ENCODE measurements at regions not wholly inside any gene's neighbourhood (a gene's known extent, or its start where the extent isn't known, plus 50 kb on each side); places are given as distances from the start of the nearest gene placed in this dataset.

- in situ Hi-C loops (cut with HindIII; ENCODE audit: low sequenced_read_pairs): no loop called here
Observed at GRCh38 chr7:25863005-25863728, 288.8 kb upstream of the NFE2L3 start.

GRCh38 chr7:25863729-25864110, 288.3 kb upstream of the NFE2L3 start:
- in situ Hi-C loops (cut with HindIII; ENCODE audit: low sequenced_read_pairs): no loop called here

DNA sequence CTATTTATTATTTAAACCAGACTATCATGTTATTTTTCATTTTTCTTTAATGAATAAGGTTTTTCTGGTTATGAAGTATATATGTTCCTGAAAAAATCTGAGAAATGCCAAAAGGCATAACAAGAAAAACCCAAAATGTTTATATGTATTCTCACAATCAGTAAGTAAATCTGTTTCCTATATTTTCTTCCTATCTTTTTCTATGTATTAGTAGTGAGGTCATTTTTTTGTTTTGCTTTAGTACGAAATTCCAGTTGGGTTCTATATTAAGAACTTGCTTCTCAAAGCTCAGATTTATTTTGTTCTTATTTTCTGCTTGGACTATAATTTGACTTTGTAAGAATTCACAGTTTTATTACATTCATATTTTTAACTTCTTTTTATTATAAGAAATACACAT, 287.5 kb upstream of the NFE2L3 start:
- in situ Hi-C loops (cut with HindIII; ENCODE audit: low sequenced_read_pairs): no loop called here

DNA sequence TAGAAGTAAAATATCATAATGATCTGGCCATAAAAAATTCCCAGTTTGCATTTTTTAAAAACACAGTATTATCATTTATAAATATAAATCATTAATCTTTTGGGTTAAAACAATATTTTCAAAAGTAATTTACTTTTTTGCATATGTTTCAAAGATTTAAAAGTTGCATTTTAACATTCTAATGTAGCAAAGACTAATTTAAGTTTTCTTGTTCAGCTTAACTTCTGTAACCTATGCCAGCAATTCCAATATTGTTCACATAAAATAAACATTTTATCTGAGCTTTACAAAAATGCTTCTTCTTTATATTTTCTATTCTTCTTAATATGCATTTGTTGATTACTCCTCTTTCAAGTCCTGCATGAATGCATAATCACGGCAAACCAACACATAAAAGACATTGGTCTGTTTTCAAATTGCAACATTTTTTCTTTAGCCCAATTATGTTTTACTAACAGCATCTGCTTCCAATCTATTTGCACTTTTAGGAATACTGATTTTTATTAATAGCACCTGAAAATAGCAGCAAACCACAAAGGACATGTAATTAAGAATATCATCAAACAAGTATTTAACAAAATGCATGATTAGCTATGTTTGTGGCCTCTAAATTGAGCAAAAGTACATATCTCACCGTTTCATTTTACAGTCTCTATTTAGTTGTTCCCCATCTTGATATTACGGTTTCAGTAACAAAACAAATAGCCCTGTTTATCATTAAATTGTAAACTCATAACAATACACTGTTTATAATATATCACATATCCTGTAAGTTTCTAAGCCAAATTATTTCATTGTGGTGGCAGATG, 286.9 kb upstream of the NFE2L3 start:
- in situ Hi-C loops (cut with HindIII; ENCODE audit: low sequenced_read_pairs): no loop called here

DNA sequence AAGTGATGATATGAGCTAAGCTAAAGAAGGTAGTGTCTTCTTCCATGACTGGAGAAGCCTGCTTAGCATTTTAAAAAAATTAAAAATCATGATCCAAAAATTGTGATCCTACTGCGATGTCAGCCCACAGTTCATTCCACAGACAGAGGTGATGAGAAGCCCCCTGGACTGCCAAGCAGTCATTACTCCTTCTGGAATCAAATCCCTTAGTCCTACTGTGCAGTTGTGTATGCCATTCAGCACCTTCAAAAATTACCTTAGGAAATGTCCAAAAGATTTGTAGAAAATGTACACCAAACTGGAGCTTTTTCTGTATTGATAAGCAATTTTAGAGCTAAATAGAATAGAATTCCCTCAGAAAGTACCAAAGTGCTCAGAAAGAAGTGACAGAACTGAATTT, 283.5 kb upstream of the NFE2L3 start:
- in situ Hi-C loops (cut with HindIII; ENCODE audit: low sequenced_read_pairs): no loop called here

DNA sequence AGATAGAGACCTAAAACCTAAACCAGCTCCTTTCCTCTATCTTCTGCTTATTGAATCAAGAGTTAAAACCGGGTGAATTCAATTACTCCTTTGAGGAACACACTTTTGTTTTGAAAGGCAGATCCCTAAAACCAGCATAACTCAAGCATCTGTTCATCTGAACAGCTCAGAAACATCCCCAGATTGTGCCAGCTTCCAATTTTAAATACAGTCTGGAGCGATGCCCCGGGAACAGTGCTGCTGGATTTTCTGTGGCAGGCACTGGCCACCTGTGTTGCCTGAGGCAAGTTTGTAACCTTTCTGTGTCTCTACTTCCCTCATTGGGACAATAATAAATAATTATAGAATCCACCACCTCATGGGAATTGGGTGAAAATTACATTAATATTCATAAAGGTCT, 281.4 kb upstream of the NFE2L3 start:
- in situ Hi-C loops (cut with HindIII; ENCODE audit: low sequenced_read_pairs): no loop called here

- in situ Hi-C loops (cut with HindIII; ENCODE audit: low sequenced_read_pairs): loop anchor here (25.0 kb wide), 1 partner anchor 1286 kb away; the partner anchor contains the start of genes HOXA10, HOXA3, HOXA7 and HOXA9
Observed at GRCh38 chr7:25876092-25876491, 275.9 kb upstream of the NFE2L3 start.

DNA sequence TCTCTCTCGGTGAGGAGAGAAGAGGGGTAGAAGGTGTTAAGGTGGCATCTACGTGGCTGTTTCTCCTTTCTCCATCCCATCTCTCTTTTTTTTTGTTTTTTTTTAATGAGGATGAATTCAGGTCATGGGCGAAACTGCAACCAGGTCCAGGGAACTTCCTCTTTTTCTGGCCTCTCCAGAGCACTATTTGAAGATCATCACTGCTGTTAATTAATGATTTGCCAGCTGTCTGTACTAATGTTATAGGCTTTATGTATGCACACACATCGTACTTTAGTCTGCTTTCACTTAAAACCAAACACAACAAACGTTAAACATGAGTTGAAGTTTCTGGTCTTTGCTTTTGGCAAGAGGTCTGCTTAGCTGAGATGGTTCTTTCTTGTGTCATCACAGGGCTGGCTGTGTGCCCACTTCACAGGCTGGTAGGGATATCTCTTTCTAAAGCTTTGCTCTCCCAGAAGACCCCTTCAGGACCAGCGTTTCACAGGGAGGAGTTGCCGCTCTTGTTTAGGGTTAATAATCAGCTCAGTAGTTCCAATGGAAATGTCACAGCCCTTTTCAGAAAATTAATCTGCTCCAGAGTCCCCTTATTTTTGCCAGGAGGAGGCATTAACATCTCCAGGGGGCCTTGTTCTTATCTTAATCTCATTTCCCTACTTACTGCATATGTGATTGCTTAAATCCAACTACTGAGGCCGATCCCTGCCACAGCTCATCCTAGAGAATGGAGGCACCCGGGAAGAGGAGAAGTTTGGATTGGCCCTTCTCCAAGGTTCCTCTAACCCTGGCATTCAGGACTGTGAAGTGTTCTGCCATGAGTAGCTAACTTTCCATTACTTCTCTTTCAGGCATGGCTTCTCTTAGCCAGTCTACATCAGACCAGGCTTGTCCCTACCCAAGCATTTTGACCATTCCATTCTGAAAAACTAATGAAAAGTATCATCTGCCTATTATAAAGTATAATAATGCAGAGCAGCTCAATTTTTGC, 273.9 kb upstream of the NFE2L3 start:
- in situ Hi-C loops (cut with HindIII; ENCODE audit: low sequenced_read_pairs): loop anchor here (25.0 kb wide), 1 partner anchor 1284 kb away; the partner anchor contains the start of genes HOXA10, HOXA3, HOXA7 and HOXA9

DNA sequence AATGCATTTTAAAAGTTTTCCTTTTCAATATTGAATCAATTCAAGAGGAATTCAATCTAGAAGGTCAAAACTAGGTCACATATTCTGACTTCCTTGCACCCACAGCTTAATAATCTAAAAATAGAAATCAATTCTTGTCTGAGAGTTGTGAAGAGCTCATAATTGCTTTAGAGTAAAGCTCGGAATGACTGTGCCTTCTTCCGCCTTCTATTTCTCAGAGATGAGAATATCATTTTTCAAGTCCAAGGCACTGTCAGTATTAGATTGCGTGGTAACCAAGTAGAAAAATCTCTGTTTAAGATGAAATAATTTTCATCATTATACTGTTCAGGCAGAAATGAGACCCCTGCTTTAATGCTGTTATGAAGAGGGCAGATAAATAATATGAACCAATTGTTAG, 272.2 kb upstream of the NFE2L3 start:
- in situ Hi-C loops (cut with HindIII; ENCODE audit: low sequenced_read_pairs): loop anchor here (25.0 kb wide), 1 partner anchor 1283 kb away; the partner anchor contains the start of genes HOXA10, HOXA3, HOXA7 and HOXA9

- in situ Hi-C loops (cut with HindIII; ENCODE audit: low sequenced_read_pairs): loop anchor here (25.0 kb wide), 1 partner anchor 1281 kb away; the partner anchor contains the start of genes HOXA10, HOXA3, HOXA7 and HOXA9
Observed at GRCh38 chr7:25881317-25882037, 270.5 kb upstream of the NFE2L3 start.

DNA sequence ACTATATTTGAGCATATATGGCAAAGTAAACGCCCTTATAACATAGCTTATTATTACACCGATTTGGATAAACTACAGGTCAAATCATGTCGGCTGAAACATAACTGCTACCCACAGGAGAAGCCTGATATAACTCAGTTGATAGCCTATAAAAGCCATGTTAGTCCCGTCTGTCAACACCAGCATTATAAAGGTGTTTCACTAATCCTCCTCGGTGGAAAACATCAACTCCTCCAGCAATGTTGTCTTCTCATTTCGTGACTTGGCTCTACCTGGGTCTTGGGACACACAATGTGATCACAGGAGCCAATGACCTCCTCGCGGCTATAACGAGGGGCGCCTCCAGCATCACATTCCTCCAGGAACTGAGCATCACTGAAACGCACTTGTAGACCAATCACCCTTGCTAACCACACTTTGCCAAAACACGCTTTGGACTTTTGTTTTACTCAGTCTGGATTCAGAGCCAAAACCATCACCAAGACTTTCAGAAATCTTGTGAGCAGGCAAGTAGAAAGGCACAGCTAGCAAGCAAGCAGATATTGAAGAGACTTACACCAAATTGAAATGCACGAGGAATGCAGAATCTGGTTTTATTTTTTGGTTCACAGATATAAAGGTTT, 269.7 kb upstream of the NFE2L3 start:
- in situ Hi-C loops (cut with HindIII; ENCODE audit: low sequenced_read_pairs): loop anchor here (25.0 kb wide), 1 partner anchor 1280 kb away; the partner anchor contains the start of genes HOXA10, HOXA3, HOXA7 and HOXA9

GRCh38 chr7:25884265-25884828, 267.7 kb upstream of the NFE2L3 start:
- in situ Hi-C loops (cut with HindIII; ENCODE audit: low sequenced_read_pairs): loop anchor here (25.0 kb wide), 1 partner anchor 1278 kb away; the partner anchor contains the start of genes HOXA10, HOXA3, HOXA7 and HOXA9

GRCh38 chr7:25885057-25885576, 266.9 kb upstream of the NFE2L3 start:
- in situ Hi-C loops (cut with HindIII; ENCODE audit: low sequenced_read_pairs): loop anchor here (25.0 kb wide), 1 partner anchor 1277 kb away; the partner anchor contains the start of genes HOXA10, HOXA3, HOXA7 and HOXA9

DNA sequence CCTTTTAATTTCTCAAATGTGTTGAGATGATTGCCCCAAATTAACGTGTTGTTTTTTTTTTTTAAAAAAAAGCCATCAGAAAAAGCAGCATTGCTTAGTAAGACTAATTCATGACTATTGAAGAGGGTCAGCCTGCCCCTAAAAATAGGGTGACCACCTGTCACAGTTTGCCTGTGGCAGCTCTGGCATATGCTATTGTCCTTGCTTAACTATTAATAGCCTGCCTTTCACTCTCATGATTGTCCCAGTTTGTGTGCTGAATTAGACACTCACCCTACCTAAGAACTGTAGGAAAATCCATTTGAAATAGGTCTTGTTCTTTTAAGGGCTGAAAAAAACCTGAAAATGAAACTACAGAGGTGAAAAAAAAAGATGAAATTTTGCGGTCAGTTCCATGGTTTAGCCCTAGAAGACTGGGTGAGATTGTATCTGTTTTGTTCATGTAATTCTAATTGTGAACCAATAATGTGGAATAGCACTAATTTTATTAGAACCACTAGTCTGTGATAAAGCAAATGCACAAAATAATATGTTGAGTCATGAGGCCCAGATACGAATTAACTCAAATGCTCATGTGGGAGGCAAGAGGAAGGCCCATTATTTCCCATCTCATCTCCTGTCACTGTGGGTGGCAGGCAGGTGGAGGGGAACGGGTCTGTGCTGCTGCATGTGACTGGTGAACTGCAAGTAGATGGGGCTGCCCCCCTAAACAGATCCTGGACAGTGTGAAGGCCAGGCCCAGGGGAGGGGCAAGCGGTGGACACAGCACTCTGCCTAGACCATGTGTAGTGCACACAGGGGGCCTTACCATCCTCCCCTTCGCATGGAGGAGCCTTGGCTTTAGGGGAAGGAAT, 265.4 kb upstream of the NFE2L3 start:
- in situ Hi-C loops (cut with HindIII; ENCODE audit: low sequenced_read_pairs): loop anchor here (25.0 kb wide), 1 partner anchor 1276 kb away; the partner anchor contains the start of genes HOXA10, HOXA3, HOXA7 and HOXA9

GRCh38 chr7:25887266-25887665, 264.7 kb upstream of the NFE2L3 start:
- in situ Hi-C loops (cut with HindIII; ENCODE audit: low sequenced_read_pairs): loop anchor here (25.0 kb wide), 1 partner anchor 1275 kb away; the partner anchor contains the start of genes HOXA10, HOXA3, HOXA7 and HOXA9

- in situ Hi-C loops (cut with HindIII; ENCODE audit: low sequenced_read_pairs): loop anchor here (25.0 kb wide), 1 partner anchor 1274 kb away; the partner anchor contains the start of genes HOXA10, HOXA3, HOXA7 and HOXA9
Observed at GRCh38 chr7:25887795-25888559, 264.0 kb upstream of the NFE2L3 start.

All from endothelial cell of hepatic sinusoid (primary cell).